Fibroblast of the aortic adventitia (primary cell): ENCODE measurements at regions not wholly inside any gene's neighbourhood (a gene's known extent, or its start where the extent isn't known, plus 50 kb on each side); places are given as distances from the start of the nearest gene placed in this dataset.

Source experiments
- DNase-seq: peaks from one replicate; pipeline ENCODE4 v3.0.0-alpha.2; 2010; ENCODE audit warnings: low read depth
- H3K4me3 ChIP-seq: 2 replicates; pipeline ENCODE4 v1.5.1; 2011; ENCODE audit warnings: low read depth, mild to moderate bottlenecking, control low read depth, low read length, moderate library complexity
- CTCF ChIP-seq: IDR thresholded peaks from 2 replicates; pipeline ENCODE4 v1.5.1; 2011; ENCODE audit warnings: mild to moderate bottlenecking, low read length, control low read depth, inconsistent platforms; ENCODE audit not compliant: insufficient read depth

- TF ChIP-seq CTCF, result no peak
- DNase-seq, result no peak
- no peak overlapping the region for H3K4me3 ChIP-seq
Observed at GRCh38 chr1:95437011-95437410, 203.0 kb downstream of the RWDD3 start.

- no peak for TF ChIP-seq CTCF
- no peak for DNase-seq
- no peak overlapping the region for H3K4me3 ChIP-seq
Observed at GRCh38 chr1:95437781-95438180, 203.8 kb downstream of the RWDD3 start.

GRCh38 chr1:95438218-95438948, 204.4 kb downstream of the RWDD3 start:
- DNase-seq, result no peak
- no peak overlapping the region for H3K4me3 ChIP-seq
- no peak for TF ChIP-seq CTCF

GRCh38 chr1:95440511-95440910, 206.5 kb downstream of the RWDD3 start:
- no peak overlapping the region for H3K4me3 ChIP-seq
- no peak for TF ChIP-seq CTCF
- DNase-seq, result no peak

GRCh38 chr1:95449516-95449915, 215.5 kb downstream of the RWDD3 start:
- no peak for TF ChIP-seq CTCF
- no peak overlapping the region for H3K4me3 ChIP-seq
- DNase-seq, result no peak

GRCh38 chr1:95451054-95451453, 217.0 kb downstream of the RWDD3 start:
- no peak for TF ChIP-seq CTCF
- no peak overlapping the region for H3K4me3 ChIP-seq
- no peak for DNase-seq

- no peak overlapping the region for H3K4me3 ChIP-seq
- TF ChIP-seq CTCF, result no peak
- DNase-seq, result no peak
Observed at GRCh38 chr1:95451904-95452303, 217.9 kb downstream of the RWDD3 start.
